ENCODE measurements at regions not wholly inside any gene's neighbourhood (a gene's known extent, or its start where the extent isn't known, plus 50 kb on each side); places are given as distances from the start of the nearest gene placed in this dataset.

GRCh38 chr9:12904261-12905000 lies 129.6 kb downstream of the LURAP1L start:
- TF ChIP-seq POLR2A (IDR thresholded peaks at IDR 0.05) = no peak
- TF ChIP-seq CTCF (IDR thresholded peaks at IDR 0.05 in 8 of 11, conservative IDR thresholded peaks at IDR 0.05 in 3 of 11) = no peak
